ENCODE measurements at regions not wholly inside any gene's neighbourhood (a gene's known extent, or its start where the extent isn't known, plus 50 kb on each side); places are given as distances from the start of the nearest gene placed in this dataset.

GRCh38 chr5:100664140-100664539, 129.0 kb downstream of the FAM174A start:
- TF ChIP-seq CTCF (IDR thresholded peaks at IDR 0.05; ENCODE audit: insufficient read depth, low read length, poor library complexity, severe bottlenecking) (no peak), EZH2phosphoT487 (conservative IDR thresholded peaks at IDR 0.05; ENCODE audit: low read length) (no peak)
